ENCODE measurements at regions not wholly inside any gene's neighbourhood (a gene's known extent, or its start where the extent isn't known, plus 50 kb on each side); places are given as distances from the start of the nearest gene placed in this dataset.

DNA sequence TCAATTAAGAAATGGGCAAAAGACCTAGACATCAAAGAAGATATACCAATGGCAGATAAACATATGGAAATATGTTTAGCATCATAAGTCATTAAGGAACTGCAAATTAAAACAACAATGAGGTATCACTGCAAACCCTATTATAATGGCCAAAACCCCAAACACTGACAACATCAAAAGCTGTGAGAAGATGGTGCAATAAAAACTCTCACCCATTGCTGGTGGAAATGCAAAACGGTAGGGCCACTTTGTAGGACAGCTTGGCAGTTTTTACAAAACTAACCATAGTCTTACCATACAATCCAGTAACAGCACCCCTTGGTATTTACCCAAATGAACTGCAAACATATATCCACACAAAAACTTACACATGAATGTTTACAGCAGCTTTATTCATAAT lies 213.1 kb downstream of the UBE2E3 start:
- TF ChIP-seq, protein P1, sequence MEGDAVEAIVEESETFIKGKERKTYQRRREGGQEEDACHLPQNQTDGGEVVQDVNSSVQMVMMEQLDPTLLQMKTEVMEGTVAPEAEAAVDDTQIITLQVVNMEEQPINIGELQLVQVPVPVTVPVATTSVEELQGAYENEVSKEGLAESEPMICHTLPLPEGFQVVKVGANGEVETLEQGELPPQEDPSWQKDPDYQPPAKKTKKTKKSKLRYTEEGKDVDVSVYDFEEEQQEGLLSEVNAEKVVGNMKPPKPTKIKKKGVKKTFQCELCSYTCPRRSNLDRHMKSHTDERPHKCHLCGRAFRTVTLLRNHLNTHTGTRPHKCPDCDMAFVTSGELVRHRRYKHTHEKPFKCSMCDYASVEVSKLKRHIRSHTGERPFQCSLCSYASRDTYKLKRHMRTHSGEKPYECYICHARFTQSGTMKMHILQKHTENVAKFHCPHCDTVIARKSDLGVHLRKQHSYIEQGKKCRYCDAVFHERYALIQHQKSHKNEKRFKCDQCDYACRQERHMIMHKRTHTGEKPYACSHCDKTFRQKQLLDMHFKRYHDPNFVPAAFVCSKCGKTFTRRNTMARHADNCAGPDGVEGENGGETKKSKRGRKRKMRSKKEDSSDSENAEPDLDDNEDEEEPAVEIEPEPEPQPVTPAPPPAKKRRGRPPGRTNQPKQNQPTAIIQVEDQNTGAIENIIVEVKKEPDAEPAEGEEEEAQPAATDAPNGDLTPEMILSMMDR (IDR thresholded peaks at IDR 0.05; ENCODE audit: borderline replicate concordance, insufficient read depth, low read depth, low read length) = no peak
- no peak overlapping the region for H3K4me3 ChIP-seq (ENCODE audit: low read depth, low read length)

DNA sequence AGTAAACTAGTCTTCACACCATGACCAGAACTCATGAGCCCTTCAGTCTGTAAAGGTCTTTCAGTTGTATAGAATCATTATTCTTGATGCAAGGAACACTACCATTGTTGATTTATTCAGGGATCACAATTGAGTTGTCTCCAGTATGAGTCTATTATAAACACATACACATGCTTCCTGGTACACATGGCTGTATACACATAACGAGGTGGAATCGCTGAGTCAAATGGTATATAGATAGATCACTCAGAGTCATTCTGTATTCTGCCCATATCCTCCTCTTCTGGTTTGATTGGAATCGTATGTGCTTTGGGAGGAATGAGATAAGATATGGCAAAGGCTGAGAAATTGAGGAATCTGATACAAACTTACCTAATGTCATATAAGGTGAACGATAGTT lies 216.0 kb downstream of the UBE2E3 start:
- H3K4me3 ChIP-seq (ENCODE audit: low read depth, low read length) = no peak overlapping the region
- TF ChIP-seq, protein P1 (IDR thresholded peaks at IDR 0.05; ENCODE audit: borderline replicate concordance, insufficient read depth, low read depth, low read length) = no peak

DNA sequence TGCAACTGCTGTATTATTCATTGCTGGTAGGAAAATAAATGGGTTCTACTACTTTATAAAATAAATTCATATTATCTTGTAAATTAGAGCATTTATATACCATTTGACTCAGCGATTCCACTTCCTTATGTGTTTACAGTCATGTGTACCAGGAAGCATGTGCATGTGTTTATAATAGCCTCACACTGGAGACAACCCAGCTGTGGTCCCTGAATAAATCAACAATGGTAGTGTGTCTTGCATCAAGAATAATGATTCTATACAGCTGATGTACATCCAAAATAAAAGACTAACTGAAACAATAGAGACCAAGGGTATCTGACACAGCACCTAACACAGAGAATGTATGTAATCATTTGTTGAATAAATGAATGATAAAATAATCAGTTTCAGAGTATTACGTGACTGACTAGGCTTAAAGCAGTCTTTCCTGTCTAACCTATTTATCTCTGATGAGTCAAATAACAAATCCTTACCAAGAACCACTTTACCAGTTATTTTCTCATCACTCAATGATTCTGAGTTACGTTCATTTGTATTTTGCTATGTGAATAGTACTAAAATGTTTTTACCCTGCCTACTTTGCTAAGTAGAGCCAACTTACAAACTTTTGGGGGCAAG lies 216.8 kb downstream of the UBE2E3 start:
- no peak overlapping the region for H3K4me3 ChIP-seq (ENCODE audit: low read depth, low read length)
- TF ChIP-seq, protein P1 (IDR thresholded peaks at IDR 0.05; ENCODE audit: borderline replicate concordance, insufficient read depth, low read depth, low read length) = no peak

DNA sequence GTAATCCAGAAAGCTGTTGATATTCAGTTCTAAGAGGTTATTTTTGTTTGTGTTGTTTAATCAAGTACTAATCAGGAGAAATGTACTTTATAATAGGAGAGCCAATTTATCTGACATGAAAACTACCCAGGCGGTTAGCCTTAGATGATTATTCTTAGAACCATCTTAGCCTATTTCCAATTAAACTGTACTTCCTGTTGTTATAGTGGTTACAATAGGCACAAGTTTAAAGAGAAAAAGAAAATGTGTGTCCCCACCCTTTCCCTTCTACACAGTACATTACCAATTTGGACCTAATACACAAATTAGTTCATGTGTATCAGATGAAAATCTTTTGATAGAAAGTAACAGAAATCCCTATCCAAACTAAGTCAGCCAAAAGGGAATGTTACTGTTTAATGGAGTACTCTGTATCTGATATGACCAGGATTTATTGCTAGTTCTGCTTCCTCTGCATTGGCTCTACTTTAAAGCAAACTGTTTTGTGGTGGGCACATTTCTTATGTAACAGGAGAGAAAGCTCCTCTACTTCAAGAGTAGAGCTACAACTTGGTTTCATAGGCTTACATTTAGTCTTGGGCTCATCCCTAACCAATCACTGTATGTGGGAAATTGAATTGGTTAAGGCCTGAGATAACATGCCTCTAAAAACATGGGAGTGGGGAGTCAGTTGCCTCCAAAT lies 217.9 kb downstream of the UBE2E3 start:
- H3K4me3 ChIP-seq (ENCODE audit: low read depth, low read length) = no peak overlapping the region
- TF ChIP-seq, protein P1 (IDR thresholded peaks at IDR 0.05; ENCODE audit: borderline replicate concordance, insufficient read depth, low read depth, low read length) = no peak

DNA sequence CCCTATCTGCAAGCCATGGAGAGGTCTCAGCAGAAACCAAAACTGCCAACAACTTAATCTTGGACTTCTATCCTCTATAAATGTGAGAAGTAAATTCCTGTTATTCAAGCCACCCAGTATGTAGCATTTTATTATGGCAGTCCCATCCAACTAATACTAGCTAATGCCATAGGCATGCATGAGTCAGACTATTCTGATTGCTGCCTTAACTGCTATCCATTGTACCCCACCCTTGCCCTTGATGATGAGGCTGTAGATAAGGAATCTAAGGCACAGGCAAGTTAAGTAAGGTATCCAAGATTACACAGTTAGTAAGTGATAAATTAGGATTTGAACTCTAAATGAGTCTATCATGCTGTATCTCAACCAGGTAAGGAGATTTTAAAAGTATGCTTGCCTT lies 223.0 kb downstream of the UBE2E3 start:
- H3K4me3 ChIP-seq (ENCODE audit: low read depth, low read length) = no peak overlapping the region
- TF ChIP-seq, protein P1 (IDR thresholded peaks at IDR 0.05; ENCODE audit: borderline replicate concordance, insufficient read depth, low read depth, low read length) = no peak

DNA sequence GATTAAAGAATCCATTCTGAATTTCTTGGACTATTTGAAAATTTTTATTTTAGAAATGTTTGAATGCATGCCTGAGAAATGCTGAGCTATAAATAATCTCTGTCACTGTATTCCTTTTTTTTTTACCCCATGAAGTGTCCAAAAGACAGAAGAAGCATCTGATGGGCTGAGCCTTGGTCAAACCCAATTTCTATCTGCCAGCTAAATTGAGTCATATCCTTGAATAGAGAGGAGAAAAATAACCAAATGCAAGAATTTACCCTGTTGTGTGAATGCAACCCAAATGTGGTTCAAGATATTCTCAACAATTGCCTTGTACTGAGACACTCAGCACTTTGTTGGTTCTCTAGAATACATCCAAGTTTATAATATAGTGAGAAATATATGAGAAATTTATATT lies 223.5 kb downstream of the UBE2E3 start:
- TF ChIP-seq, protein P1 (IDR thresholded peaks at IDR 0.05; ENCODE audit: borderline replicate concordance, insufficient read depth, low read depth, low read length) = no peak
- no peak overlapping the region for H3K4me3 ChIP-seq (ENCODE audit: low read depth, low read length)

DNA sequence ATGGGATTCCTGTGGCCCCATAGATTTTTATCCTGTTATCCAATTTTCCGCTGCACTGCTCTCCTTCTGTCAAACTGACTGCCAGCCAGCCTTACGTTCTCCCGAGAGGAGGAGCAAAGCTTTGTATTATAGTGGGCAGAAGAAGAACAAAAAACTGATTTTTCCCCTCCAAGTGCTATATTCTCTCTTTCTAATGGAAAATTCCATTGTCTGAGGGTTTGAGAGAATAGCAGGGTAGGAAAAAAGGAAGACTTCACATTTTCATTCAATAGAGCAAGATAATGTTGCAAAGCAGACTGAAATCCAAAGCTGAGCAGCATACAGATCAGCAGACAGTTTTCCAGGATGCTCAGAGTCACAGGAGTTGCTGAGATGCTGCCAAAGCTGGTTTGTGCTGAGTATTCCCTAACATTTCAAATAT lies 238.0 kb downstream of the UBE2E3 start:
- no peak overlapping the region for H3K4me3 ChIP-seq (ENCODE audit: low read depth, low read length)
- TF ChIP-seq, protein P1 (IDR thresholded peaks at IDR 0.05; ENCODE audit: borderline replicate concordance, insufficient read depth, low read depth, low read length) = no peak

Measured in GM12875 (cell line).